A673 (cell line): ENCODE measurements at regions not wholly inside any gene's neighbourhood (a gene's known extent, or its start where the extent isn't known, plus 50 kb on each side); places are given as distances from the start of the nearest gene placed in this dataset.

ENCODE experiments used
- EZH2 ChIP-seq: fragments of 200-600 bp; sonication (generic); IDR thresholded peaks from 2 replicates; pipeline ENCODE4 v1.6.1; 2017; ENCODE audit warnings: borderline replicate concordance, low read depth, mild to moderate bottlenecking, mixed read lengths, antibody characterized with exemption, low read length; ENCODE audit not compliant: poor library complexity, severe bottlenecking
- TF ChIP-seq, protein P1 (sequence below): fragments of 300-800, 200-600 bp; sonication (generic); conservative IDR thresholded peaks from 2 replicates; pipeline ENCODE4 v1.5.1; 2017; ENCODE audit warnings: low read depth, mild to moderate bottlenecking, antibody characterized with exemption, low read length, moderate library complexity, mixed read lengths

- TF ChIP-seq, protein P1, sequence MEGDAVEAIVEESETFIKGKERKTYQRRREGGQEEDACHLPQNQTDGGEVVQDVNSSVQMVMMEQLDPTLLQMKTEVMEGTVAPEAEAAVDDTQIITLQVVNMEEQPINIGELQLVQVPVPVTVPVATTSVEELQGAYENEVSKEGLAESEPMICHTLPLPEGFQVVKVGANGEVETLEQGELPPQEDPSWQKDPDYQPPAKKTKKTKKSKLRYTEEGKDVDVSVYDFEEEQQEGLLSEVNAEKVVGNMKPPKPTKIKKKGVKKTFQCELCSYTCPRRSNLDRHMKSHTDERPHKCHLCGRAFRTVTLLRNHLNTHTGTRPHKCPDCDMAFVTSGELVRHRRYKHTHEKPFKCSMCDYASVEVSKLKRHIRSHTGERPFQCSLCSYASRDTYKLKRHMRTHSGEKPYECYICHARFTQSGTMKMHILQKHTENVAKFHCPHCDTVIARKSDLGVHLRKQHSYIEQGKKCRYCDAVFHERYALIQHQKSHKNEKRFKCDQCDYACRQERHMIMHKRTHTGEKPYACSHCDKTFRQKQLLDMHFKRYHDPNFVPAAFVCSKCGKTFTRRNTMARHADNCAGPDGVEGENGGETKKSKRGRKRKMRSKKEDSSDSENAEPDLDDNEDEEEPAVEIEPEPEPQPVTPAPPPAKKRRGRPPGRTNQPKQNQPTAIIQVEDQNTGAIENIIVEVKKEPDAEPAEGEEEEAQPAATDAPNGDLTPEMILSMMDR = no peak
- TF ChIP-seq EZH2 = no peak
These were observed 174.7 kb downstream of the GAS1 start for GRCh38 chr9:86772635-86772993.
